Choroid plexus epithelial cell (primary cell): ENCODE measurements at regions not wholly inside any gene's neighbourhood (a gene's known extent, or its start where the extent isn't known, plus 50 kb on each side); places are given as distances from the start of the nearest gene placed in this dataset.
A peak's percentile ranks its signal among the peaks of the same experiment; 100 is the strongest.

Experiments used
- DNase-seq: peaks from one replicate; pipeline ENCODE4 v3.0.0-alpha.2; 2010; ENCODE audit warnings: low read depth
- H3K4me3 ChIP-seq: 2 replicates; pipeline ENCODE4 v1.5.1; 2011; ENCODE audit warnings: low read depth, mild to moderate bottlenecking, control low read depth, low read length, moderate library complexity
- CTCF ChIP-seq: conservative IDR thresholded peaks from 2 replicates; pipeline ENCODE4 v1.5.1; 2011; ENCODE audit warnings: low read depth, mild to moderate bottlenecking, control low read depth, inconsistent platforms, low read length, moderate library complexity

GRCh38 chr6:109263873-109264700, 118.2 kb downstream of the CD164 start:
- no peak for TF ChIP-seq CTCF
- no peak overlapping the region for H3K4me3 ChIP-seq
- no peak for DNase-seq

- no peak overlapping the region for H3K4me3 ChIP-seq
- DNase-seq = no peak
- no peak for TF ChIP-seq CTCF
Observed at GRCh38 chr6:109262261-109262660, 120.0 kb downstream of the CD164 start.

- TF ChIP-seq CTCF = no peak
- DNase-seq = no peak
- H3K4me3 ChIP-seq = no peak overlapping the region
Observed at GRCh38 chr6:109261811-109262210, 120.5 kb downstream of the CD164 start.

DNA sequence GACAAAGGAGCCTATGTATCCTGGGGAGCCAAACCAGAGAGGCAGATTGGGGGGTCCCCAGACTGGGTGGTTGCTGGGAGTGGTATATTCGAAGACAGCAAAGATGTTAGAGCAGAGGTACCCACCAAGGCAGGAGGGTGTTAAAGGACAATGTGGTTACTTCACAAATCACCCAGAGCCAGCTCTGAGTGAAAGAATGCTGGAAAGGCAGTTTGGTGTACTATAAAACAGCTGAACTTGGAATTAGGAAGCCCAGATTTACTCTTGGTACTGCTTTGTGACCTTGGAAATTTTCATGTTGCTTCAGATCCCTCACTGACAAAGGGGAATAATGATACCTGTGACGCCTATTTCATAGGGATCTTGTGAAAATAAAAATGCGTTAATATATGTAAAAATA, 121.6 kb downstream of the CD164 start:
- no peak for TF ChIP-seq CTCF
- no peak for DNase-seq
- H3K4me3 ChIP-seq = no peak overlapping the region

GRCh38 chr6:109260126-109260525, 122.1 kb downstream of the CD164 start:
- peak; percentile 64 for DNase-seq
- H3K4me3 ChIP-seq = no peak overlapping the region
- TF ChIP-seq CTCF = no peak

GRCh38 chr6:109258129-109258528, 124.1 kb downstream of the CD164 start:
- H3K4me3 ChIP-seq = no peak overlapping the region
- DNase-seq = no peak
- no peak for TF ChIP-seq CTCF

DNA sequence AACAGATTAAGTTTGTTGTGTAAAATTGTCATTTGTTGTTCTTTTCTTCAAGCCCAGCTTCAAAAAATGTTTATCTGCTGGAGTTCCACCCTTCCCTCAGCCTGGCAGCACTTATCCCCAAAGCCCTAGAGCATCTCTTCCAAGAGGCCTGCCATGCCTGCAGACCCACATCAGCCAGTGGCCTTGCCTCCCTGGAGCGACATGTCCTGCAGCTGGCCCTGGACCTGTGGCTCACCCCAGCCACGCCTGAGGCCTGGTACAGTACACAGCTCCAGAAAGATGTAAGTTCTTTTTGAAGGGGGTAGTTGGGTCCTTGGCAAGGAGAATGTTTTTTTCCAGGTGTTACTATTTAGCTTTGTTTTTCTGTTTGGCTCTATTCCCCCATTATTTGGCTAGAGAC, 124.8 kb downstream of the CD164 start:
- no peak for DNase-seq
- TF ChIP-seq CTCF = no peak
- no peak overlapping the region for H3K4me3 ChIP-seq
